HCT116 (cell line): ENCODE measurements at regions not wholly inside any gene's neighbourhood (a gene's known extent, or its start where the extent isn't known, plus 50 kb on each side); places are given as distances from the start of the nearest gene placed in this dataset.

ENCODE experiments used
- ATAC-seq: fragments of 200-7000 bp; cut with Tn5 transposase; 2 replicates; pipeline ENCODE4 v1.9.1; 2020; ENCODE audit warnings: mild to moderate bottlenecking, moderate library complexity
- BruUV-seq: library from RNA; stranded (reverse); fragments of 400-500 nt; replicated peaks from 2 replicates; lab custom pipeline; 2021; lab: Mats Ljungman, UMichigan
- CTCF ChIA-PET: fragments of 300-600 bp; sonication (Branson Sonifier 250); formaldehyde crosslinking; loops from one replicate; lab custom pipeline; 2021; ENCODE audit warnings: antibody characterized with exemption; lab: Charles Lee
- POLR2A ChIA-PET: fragments of 300-600, 350-600 bp; sonication (Branson Sonifier 250); formaldehyde crosslinking; loops from one replicate; lab custom pipeline; 2021; ENCODE audit warnings: antibody characterized with exemption; lab: Charles Lee
- RAD21 ChIA-PET, 2 experiments: fragments of 300-600 bp; sonication (Branson Sonifier 250); formaldehyde crosslinking; loops; one replicate each; lab custom pipeline; 2023; ENCODE audit warnings: low total read pairs in 2 of 2; ENCODE audit not compliant: uncharacterized antibody in 2 of 2, unreplicated experiment in 2 of 2, low non-redundant PET in 1 of 2; lab: Charles Lee
- DNase-seq: peaks from one replicate; pipeline ENCODE4 v3.0.0-alpha.2; 2010; ENCODE audit warnings: low read depth, low spot score
- H2AFZ ChIP-seq: fragments of 200-600 bp; shearing (Covaris generic), sonication (generic); 2 replicates; pipeline ENCODE4 v1.6.1; 2017; ENCODE audit warnings: low read depth, mixed run types, mixed read lengths, antibody characterized with exemption, low read length; ENCODE audit not compliant: poor library complexity, severe bottlenecking
- H3K27ac ChIP-seq: 2 replicates; pipeline ENCODE4 v1.5.1; 2012; ENCODE audit warnings: low read depth, low read length
- H3K27me3 ChIP-seq: fragments of 200-600 bp; sonication (generic); 2 replicates; pipeline ENCODE4 v1.6.1; 2016; ENCODE audit warnings: mixed run types, low read length, mixed read lengths; ENCODE audit not compliant: insufficient read depth
- H3K36me3 ChIP-seq, 2 experiments: fragments of 200-500 bp in 1 of 2; fragments of 200-600 bp in 1 of 2; sonication (Bioruptor generic) in 1 of 2; sonication (generic) in 1 of 2; 2 replicates each; pipeline versions ENCODE4 v1.5.1 to v1.6.1; 2014 to 2016; ENCODE audit warnings: low read length in 2 of 2, inconsistent platforms in 1 of 2, mixed read lengths in 1 of 2, mixed run types in 1 of 2; ENCODE audit not compliant: insufficient read depth in 2 of 2, control insufficient read depth in 1 of 2
- H3K4me1 ChIP-seq, 2 experiments: fragments of 200-600 bp in 1 of 2; sonication (generic) in 1 of 2; 2 replicates each; pipeline versions ENCODE4 v1.5.1 to v1.6.1; 2012 to 2017; ENCODE audit warnings: low read length in 2 of 2, inconsistent platforms in 1 of 2, mild to moderate bottlenecking in 1 of 2, mixed read lengths in 1 of 2, mixed run types in 1 of 2, moderate library complexity in 1 of 2; ENCODE audit not compliant: insufficient read depth in 2 of 2, control insufficient read depth in 1 of 2
- H3K4me2 ChIP-seq: fragments of 200-600 bp; sonication (generic); 2 replicates; pipeline ENCODE4 v1.6.1; 2017; ENCODE audit warnings: mixed run types, low read length, mixed read lengths
- H3K4me3 ChIP-seq, 2 experiments: fragments of 200-600 bp in 1 of 2; sonication (generic) in 1 of 2; replicated peaks in 1 of 2; 2 replicates each; pipeline ENCODE4 v1.5.1; 2011 to 2016; ENCODE audit warnings: low read length in 2 of 2, control low read depth in 1 of 2, low read depth in 1 of 2, mild to moderate bottlenecking in 1 of 2, mixed read lengths in 1 of 2, mixed run types in 1 of 2
- H3K79me2 ChIP-seq: fragments of 200-600 bp; sonication (generic); 2 replicates; pipeline ENCODE4 v1.6.1; 2017; ENCODE audit warnings: mild to moderate bottlenecking, mixed run types, low read length, moderate library complexity, mixed read lengths; ENCODE audit not compliant: insufficient read depth
- H3K9ac ChIP-seq: fragments of 200-600 bp; sonication (generic); 2 replicates; pipeline ENCODE4 v1.6.1; 2016; ENCODE audit warnings: low read length, mixed read lengths
- H3K9me2 ChIP-seq: fragments of 200-600 bp; sonication (generic), shearing (Covaris generic); 2 replicates; pipeline ENCODE4 v1.6.1; 2017; ENCODE audit warnings: mixed run types, mild to moderate bottlenecking, moderate library complexity; ENCODE audit not compliant: insufficient read depth
- H3K9me3 ChIP-seq, 2 experiments: fragments of 200-500 bp in 1 of 2; fragments of 200-600 bp in 1 of 2; sonication (Bioruptor generic) in 1 of 2; sonication (generic) in 1 of 2; 2 replicates each; pipeline ENCODE4 v1.6.1; 2014 to 2017; ENCODE audit warnings: low read length in 2 of 2, mixed read lengths in 2 of 2, inconsistent platforms in 1 of 2, low read depth in 1 of 2, mild to moderate bottlenecking in 1 of 2, mixed run types in 1 of 2, moderate library complexity in 1 of 2; ENCODE audit not compliant: control insufficient read depth in 1 of 2, insufficient read depth in 1 of 2
- H4K20me1 ChIP-seq: fragments of 200-600 bp; sonication (generic), shearing (Covaris generic); 2 replicates; pipeline ENCODE4 v1.6.1; 2017; ENCODE audit warnings: mixed run types, mild to moderate bottlenecking, moderate library complexity; ENCODE audit not compliant: insufficient read depth
- CBX3 ChIP-seq: IDR thresholded peaks from 2 replicates; pipeline ENCODE4 v1.6.1; 2012; ENCODE audit warnings: low read depth
- CEBPB ChIP-seq: IDR thresholded peaks from 2 replicates; pipeline ENCODE4 v1.6.1; 2012; ENCODE audit warnings: low read depth
- EGR1 ChIP-seq: IDR thresholded peaks from 2 replicates; pipeline ENCODE4 v1.6.1; 2012; ENCODE audit warnings: low read depth
- FOSL1 ChIP-seq: IDR thresholded peaks from 2 replicates; pipeline ENCODE4 v1.6.1; 2012; ENCODE audit warnings: low read depth
- JUND ChIP-seq: IDR thresholded peaks from 2 replicates; pipeline ENCODE4 v1.6.1; 2012
- POLR2A ChIP-seq: IDR thresholded peaks from 2 replicates; pipeline ENCODE4 v1.7.0; 2011; ENCODE audit warnings: borderline replicate concordance; ENCODE audit not compliant: insufficient read depth, insufficient read length; ENCODE audit errors: extremely low read depth
- POLR2AphosphoS5 ChIP-seq: IDR thresholded peaks from 2 replicates; pipeline ENCODE4 v1.6.1; 2011; ENCODE audit warnings: mild to moderate bottlenecking, low read depth, low read length, moderate library complexity
- SP1 ChIP-seq: IDR thresholded peaks from 2 replicates; pipeline ENCODE4 v1.6.1; 2012; ENCODE audit warnings: low read depth
- SRF ChIP-seq: IDR thresholded peaks from 2 replicates; pipeline ENCODE4 v1.6.1; 2012; ENCODE audit warnings: low read depth
- intact Hi-C: fragments of 100-400 bp; cut with micrococcal nuclease; formaldehyde crosslinking; loops from 2 replicates; pipeline ENCODE4 v1.10.0; 2022
- TF ChIP-seq, protein P1 (sequence below): IDR thresholded peaks from 2 replicates; pipeline ENCODE4 v1.6.1; 2012
- TF ChIP-seq, protein P2 (sequence below), 3 experiments: fragments of 200-600 bp in 1 of 3; sonication (generic) in 1 of 3; IDR thresholded peaks in 2 of 3; conservative IDR thresholded peaks in 1 of 3; 2 replicates each; pipeline ENCODE4 v1.5.1; 2012 to 2017; ENCODE audit warnings: low read depth in 2 of 3, low read length in 2 of 3, antibody characterized with exemption in 1 of 3, borderline replicate concordance in 1 of 3, control low read depth in 1 of 3, mild to moderate bottlenecking in 1 of 3, mixed read lengths in 1 of 3, mixed run types in 1 of 3, moderate library complexity in 1 of 3; ENCODE audit not compliant: insufficient read depth in 1 of 3
- TF ChIP-seq, protein P3 (sequence below): IDR thresholded peaks from 2 replicates; pipeline ENCODE4 v1.6.1; 2012
- TF ChIP-seq, protein P4 (sequence below): IDR thresholded peaks from 2 replicates; pipeline ENCODE4 v1.6.1; 2012; ENCODE audit warnings: low read depth

DNA sequence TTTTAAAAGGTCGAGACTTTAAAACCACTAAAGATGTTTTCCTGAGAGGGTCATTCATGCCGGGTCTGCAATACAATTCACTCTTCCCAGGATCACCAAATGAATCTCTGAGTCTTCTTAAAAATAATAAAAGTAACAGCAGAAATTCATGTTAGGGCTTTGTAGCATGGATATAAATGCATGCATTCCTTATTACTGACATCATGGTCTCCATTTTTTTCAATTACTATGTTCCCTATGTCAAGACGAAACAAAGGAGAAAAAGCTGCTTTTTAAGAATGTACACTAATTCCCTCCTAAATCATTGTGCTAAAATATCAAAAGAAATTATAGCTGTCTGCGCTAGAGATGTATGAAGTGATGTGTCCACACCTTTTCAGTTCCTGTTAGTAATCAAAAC is 789.9 kb upstream of the LRRC4C start:
- no peak overlapping the region for H3K9ac ChIP-seq
- no peaks in the 10 kb centered on the region for H3K79me2 ChIP-seq
- no peaks in the 10 kb centered on the region for H3K9me2 ChIP-seq
- H3K9me3 ChIP-seq = peaks cover 6 to 20% of the 10 kb centered on the region in 2 experiments; a peak in 3 of 4 replicates
- no peak overlapping the region for H3K27ac ChIP-seq
- POLR2A ChIA-PET = no interaction called here
- RAD21 ChIA-PET = no interaction called here
- no peaks in the 10 kb centered on the region for H3K36me3 ChIP-seq
- intact Hi-C loops = no loop called here
- no peaks in the 10 kb centered on the region for H4K20me1 ChIP-seq
- DNase-seq = no peak
- TF ChIP-seq CBX3 (no peak), SRF (no peak), JUND (no peak), POLR2AphosphoS5 (no peak), FOSL1 (no peak), EGR1 (no peak), POLR2A (no peak), SP1 (no peak), CEBPB (no peak)
- TF ChIP-seq, protein P1, sequence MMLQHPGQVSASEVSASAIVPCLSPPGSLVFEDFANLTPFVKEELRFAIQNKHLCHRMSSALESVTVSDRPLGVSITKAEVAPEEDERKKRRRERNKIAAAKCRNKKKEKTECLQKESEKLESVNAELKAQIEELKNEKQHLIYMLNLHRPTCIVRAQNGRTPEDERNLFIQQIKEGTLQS = no peak
- TF ChIP-seq, protein P2, sequence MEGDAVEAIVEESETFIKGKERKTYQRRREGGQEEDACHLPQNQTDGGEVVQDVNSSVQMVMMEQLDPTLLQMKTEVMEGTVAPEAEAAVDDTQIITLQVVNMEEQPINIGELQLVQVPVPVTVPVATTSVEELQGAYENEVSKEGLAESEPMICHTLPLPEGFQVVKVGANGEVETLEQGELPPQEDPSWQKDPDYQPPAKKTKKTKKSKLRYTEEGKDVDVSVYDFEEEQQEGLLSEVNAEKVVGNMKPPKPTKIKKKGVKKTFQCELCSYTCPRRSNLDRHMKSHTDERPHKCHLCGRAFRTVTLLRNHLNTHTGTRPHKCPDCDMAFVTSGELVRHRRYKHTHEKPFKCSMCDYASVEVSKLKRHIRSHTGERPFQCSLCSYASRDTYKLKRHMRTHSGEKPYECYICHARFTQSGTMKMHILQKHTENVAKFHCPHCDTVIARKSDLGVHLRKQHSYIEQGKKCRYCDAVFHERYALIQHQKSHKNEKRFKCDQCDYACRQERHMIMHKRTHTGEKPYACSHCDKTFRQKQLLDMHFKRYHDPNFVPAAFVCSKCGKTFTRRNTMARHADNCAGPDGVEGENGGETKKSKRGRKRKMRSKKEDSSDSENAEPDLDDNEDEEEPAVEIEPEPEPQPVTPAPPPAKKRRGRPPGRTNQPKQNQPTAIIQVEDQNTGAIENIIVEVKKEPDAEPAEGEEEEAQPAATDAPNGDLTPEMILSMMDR (IDR thresholded peaks at IDR 0.05 in 2 of 3, conservative IDR thresholded peaks at IDR 0.05 in 1 of 3; ENCODE audit: borderline replicate concordance in 1 of 3, insufficient read depth in 1 of 3, low read depth in 2 of 3, low read length in 2 of 3) = no peak
- TF ChIP-seq, protein P3, sequence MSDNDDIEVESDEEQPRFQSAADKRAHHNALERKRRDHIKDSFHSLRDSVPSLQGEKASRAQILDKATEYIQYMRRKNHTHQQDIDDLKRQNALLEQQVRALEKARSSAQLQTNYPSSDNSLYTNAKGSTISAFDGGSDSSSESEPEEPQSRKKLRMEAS = no peak
- TF ChIP-seq, protein P4, sequence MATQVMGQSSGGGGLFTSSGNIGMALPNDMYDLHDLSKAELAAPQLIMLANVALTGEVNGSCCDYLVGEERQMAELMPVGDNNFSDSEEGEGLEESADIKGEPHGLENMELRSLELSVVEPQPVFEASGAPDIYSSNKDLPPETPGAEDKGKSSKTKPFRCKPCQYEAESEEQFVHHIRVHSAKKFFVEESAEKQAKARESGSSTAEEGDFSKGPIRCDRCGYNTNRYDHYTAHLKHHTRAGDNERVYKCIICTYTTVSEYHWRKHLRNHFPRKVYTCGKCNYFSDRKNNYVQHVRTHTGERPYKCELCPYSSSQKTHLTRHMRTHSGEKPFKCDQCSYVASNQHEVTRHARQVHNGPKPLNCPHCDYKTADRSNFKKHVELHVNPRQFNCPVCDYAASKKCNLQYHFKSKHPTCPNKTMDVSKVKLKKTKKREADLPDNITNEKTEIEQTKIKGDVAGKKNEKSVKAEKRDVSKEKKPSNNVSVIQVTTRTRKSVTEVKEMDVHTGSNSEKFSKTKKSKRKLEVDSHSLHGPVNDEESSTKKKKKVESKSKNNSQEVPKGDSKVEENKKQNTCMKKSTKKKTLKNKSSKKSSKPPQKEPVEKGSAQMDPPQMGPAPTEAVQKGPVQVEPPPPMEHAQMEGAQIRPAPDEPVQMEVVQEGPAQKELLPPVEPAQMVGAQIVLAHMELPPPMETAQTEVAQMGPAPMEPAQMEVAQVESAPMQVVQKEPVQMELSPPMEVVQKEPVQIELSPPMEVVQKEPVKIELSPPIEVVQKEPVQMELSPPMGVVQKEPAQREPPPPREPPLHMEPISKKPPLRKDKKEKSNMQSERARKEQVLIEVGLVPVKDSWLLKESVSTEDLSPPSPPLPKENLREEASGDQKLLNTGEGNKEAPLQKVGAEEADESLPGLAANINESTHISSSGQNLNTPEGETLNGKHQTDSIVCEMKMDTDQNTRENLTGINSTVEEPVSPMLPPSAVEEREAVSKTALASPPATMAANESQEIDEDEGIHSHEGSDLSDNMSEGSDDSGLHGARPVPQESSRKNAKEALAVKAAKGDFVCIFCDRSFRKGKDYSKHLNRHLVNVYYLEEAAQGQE = no peak
- TF ChIP-seq, all 23 proteins: peak for 0
- BruUV-seq = no TSS peak
- no peak overlapping the region for H3K4me2 ChIP-seq
- H3K27me3 ChIP-seq = no peaks in the 10 kb centered on the region
- H3K4me3 ChIP-seq = no peak overlapping the region
- H2AFZ ChIP-seq = no peak overlapping the region
- no peak for ATAC-seq
- CTCF ChIA-PET = no interaction called here
- no peaks in the 10 kb centered on the region for H3K4me1 ChIP-seq
